Keratinocyte (primary cell): ENCODE measurements at regions not wholly inside any gene's neighbourhood (a gene's known extent, or its start where the extent isn't known, plus 50 kb on each side); places are given as distances from the start of the nearest gene placed in this dataset.

ENCODE experiments used
- CTCF ChIP-seq, 3 experiments: IDR thresholded peaks in 1 of 3; conservative IDR thresholded peaks in 1 of 3; optimal IDR thresholded peaks in 1 of 3; 2 replicates in 2 of 3; 3 replicates in 1 of 3; pipeline versions ENCODE3 to v1.5.1; 2011; ENCODE audit warnings: low read length in 3 of 3, mild to moderate bottlenecking in 3 of 3, moderate library complexity in 2 of 3, control low read depth in 1 of 3, inconsistent platforms in 1 of 3; ENCODE audit not compliant: insufficient read depth in 2 of 3; ENCODE audit errors: extremely low read depth in 1 of 3
- EZH2 ChIP-seq: IDR thresholded peaks from one replicate; pipeline ENCODE4 v1.6.1; 2012; ENCODE audit warnings: inconsistent platforms, mild to moderate bottlenecking, low read length, moderate library complexity

GRCh38 chr5:12825163-12825562 lies 920.9 kb upstream of the CTNND2 start:
- TF ChIP-seq CTCF (optimal IDR thresholded peaks at IDR 0.05 in 1 of 3, IDR thresholded peaks at IDR 0.05 in 1 of 3, conservative IDR thresholded peaks at IDR 0.05 in 1 of 3; ENCODE audit: extremely low read depth in 1 of 3, insufficient read depth in 2 of 3, low read length in 3 of 3) (no peak), EZH2 (no peak)
